ENCODE measurements at regions not wholly inside any gene's neighbourhood (a gene's known extent, or its start where the extent isn't known, plus 50 kb on each side); places are given as distances from the start of the nearest gene placed in this dataset.

GRCh38 chr2:3036432-3037125 lies 341.0 kb downstream of the EIPR1 start:
- no peaks in the 10 kb centered on the region for H3K36me3 ChIP-seq (ENCODE audit: control insufficient read depth, insufficient read depth, low read length)
- no peaks in the 10 kb centered on the region for H3K9me3 ChIP-seq (ENCODE audit: control insufficient read depth, insufficient read depth, low read depth, low read length)
- H3K4me3 ChIP-seq (replicated peaks in 1 of 4; ENCODE audit: control extremely low read depth in 1 of 4, insufficient read depth in 1 of 4, low read depth in 3 of 4, low read length in 4 of 4) = no peak overlapping the region
- no peak overlapping the region for H3K4me2 ChIP-seq (ENCODE audit: extremely low read depth, insufficient read depth, low read length)
- no peak overlapping the region for H2AFZ ChIP-seq (ENCODE audit: low read length)
- H4K20me1 ChIP-seq (ENCODE audit: control insufficient read depth, extremely low read depth, insufficient read depth, low read length) = no peaks in the 10 kb centered on the region
- no peak overlapping the region for H3K9ac ChIP-seq (ENCODE audit: insufficient read depth, low read length)
- no peak for DNase-seq (ENCODE audit: low read depth in 2 of 2)
- H3K27ac ChIP-seq (ENCODE audit: insufficient read depth, low read length) = no peak overlapping the region
- TF ChIP-seq CTCF (conservative IDR thresholded peaks at IDR 0.05 in 1 of 2, IDR thresholded peaks at IDR 0.05 in 1 of 2; ENCODE audit: low read depth in 1 of 2, low read length in 2 of 2) (no peak), EZH2 (IDR thresholded peaks at IDR 0.05; ENCODE audit: low read length, missing control alignments) (no peak)
- H3K4me1 ChIP-seq (ENCODE audit: control insufficient read depth, extremely low read depth, insufficient read depth, low read length) = no peaks in the 10 kb centered on the region
- no peaks in the 10 kb centered on the region for H3K79me2 ChIP-seq (ENCODE audit: control insufficient read depth, insufficient read depth, low read length)
- H3K27me3 ChIP-seq (ENCODE audit: control insufficient read depth, insufficient read depth, low read length) = no peaks in the 10 kb centered on the region

- DNase-seq (ENCODE audit: low read depth in 2 of 2) = no peak
- H3K9me3 ChIP-seq (ENCODE audit: control insufficient read depth, insufficient read depth, low read depth, low read length) = no peaks in the 10 kb centered on the region
Observed at GRCh38 chr2:3035385-3036050, 342.1 kb downstream of the EIPR1 start.

GRCh38 chr2:3034856-3035255 lies 342.8 kb downstream of the EIPR1 start:
- H3K27ac ChIP-seq (ENCODE audit: insufficient read depth, low read length) = no peak overlapping the region
- H3K79me2 ChIP-seq (ENCODE audit: control insufficient read depth, insufficient read depth, low read length) = no peaks in the 10 kb centered on the region
- no peak overlapping the region for H3K4me2 ChIP-seq (ENCODE audit: extremely low read depth, insufficient read depth, low read length)
- no peaks in the 10 kb centered on the region for H3K4me1 ChIP-seq (ENCODE audit: control insufficient read depth, extremely low read depth, insufficient read depth, low read length)
- no peak for DNase-seq (ENCODE audit: low read depth in 2 of 2)
- H3K27me3 ChIP-seq (ENCODE audit: control insufficient read depth, insufficient read depth, low read length) = no peaks in the 10 kb centered on the region
- H3K4me3 ChIP-seq (replicated peaks in 1 of 4; ENCODE audit: control extremely low read depth in 1 of 4, insufficient read depth in 1 of 4, low read depth in 3 of 4, low read length in 4 of 4) = no peak overlapping the region
- no peak overlapping the region for H2AFZ ChIP-seq (ENCODE audit: low read length)
- H4K20me1 ChIP-seq (ENCODE audit: control insufficient read depth, extremely low read depth, insufficient read depth, low read length) = no peaks in the 10 kb centered on the region
- no peaks in the 10 kb centered on the region for H3K9me3 ChIP-seq (ENCODE audit: control insufficient read depth, insufficient read depth, low read depth, low read length)
- H3K9ac ChIP-seq (ENCODE audit: insufficient read depth, low read length) = no peak overlapping the region
- no peaks in the 10 kb centered on the region for H3K36me3 ChIP-seq (ENCODE audit: control insufficient read depth, insufficient read depth, low read length)
- TF ChIP-seq EZH2 (IDR thresholded peaks at IDR 0.05; ENCODE audit: low read length, missing control alignments) (no peak), CTCF (conservative IDR thresholded peaks at IDR 0.05 in 1 of 2, IDR thresholded peaks at IDR 0.05 in 1 of 2; ENCODE audit: low read depth in 1 of 2, low read length in 2 of 2) (no peak)

More at GRCh38 chr2:3035385-3036050, 342.1 kb downstream of the EIPR1 start:
- Histone ChIP-seq H3K4me1 (ENCODE audit: control insufficient read depth, extremely low read depth, insufficient read depth, low read length) (no peaks in the 10 kb centered on the region), H3K79me2 (ENCODE audit: control insufficient read depth, insufficient read depth, low read length) (no peaks in the 10 kb centered on the region), H4K20me1 (ENCODE audit: control insufficient read depth, extremely low read depth, insufficient read depth, low read length) (no peaks in the 10 kb centered on the region), H3K27ac (ENCODE audit: insufficient read depth, low read length) (no peak overlapping the region), H3K9ac (ENCODE audit: insufficient read depth, low read length) (no peak overlapping the region), H3K4me3 (replicated peaks in 1 of 4; ENCODE audit: control extremely low read depth in 1 of 4, insufficient read depth in 1 of 4, low read depth in 3 of 4, low read length in 4 of 4) (no peak overlapping the region), H3K4me2 (ENCODE audit: extremely low read depth, insufficient read depth, low read length) (no peak overlapping the region), H3K27me3 (ENCODE audit: control insufficient read depth, insufficient read depth, low read length) (no peaks in the 10 kb centered on the region), H2AFZ (ENCODE audit: low read length) (no peak overlapping the region), H3K36me3 (ENCODE audit: control insufficient read depth, insufficient read depth, low read length) (no peaks in the 10 kb centered on the region)
- TF ChIP-seq EZH2 (IDR thresholded peaks at IDR 0.05; ENCODE audit: low read length, missing control alignments) = no peak
- no peak for TF ChIP-seq CTCF (conservative IDR thresholded peaks at IDR 0.05 in 1 of 2, IDR thresholded peaks at IDR 0.05 in 1 of 2; ENCODE audit: low read depth in 1 of 2, low read length in 2 of 2)

All from fibroblast of lung (primary cell).